ENCODE measurements at regions not wholly inside any gene's neighbourhood (a gene's known extent, or its start where the extent isn't known, plus 50 kb on each side); places are given as distances from the start of the nearest gene placed in this dataset.

DNA sequence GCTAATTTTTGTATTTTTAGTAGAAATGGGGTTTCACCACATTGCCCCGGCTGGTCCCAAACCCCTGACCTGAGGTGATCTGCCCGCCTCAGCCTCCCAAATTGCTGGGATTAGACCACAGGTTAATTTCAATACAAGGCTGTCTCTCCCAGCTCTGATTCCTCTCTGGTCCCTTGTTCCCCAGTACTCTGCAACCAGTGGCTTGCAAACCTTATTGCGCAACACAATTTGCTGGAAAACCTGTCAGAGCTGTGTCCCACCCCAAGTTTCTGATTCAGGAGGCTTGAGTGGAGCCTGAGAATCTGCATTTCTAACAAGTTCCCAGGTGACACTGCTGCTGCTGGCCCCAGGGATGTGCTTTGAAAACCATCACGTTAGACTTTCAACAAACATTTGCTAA, 96.2 kb upstream of the SRSF6 start:
- 86% methylated on average over 4 of the region's 4 CpGs for WGBS (ENCODE audit: low lambda C conversion rate, missing lambda C conversion rate)
- no peaks in the 10 kb centered on the region for H3K9me2 ChIP-seq (replicated peaks; ENCODE audit: insufficient read depth)
- H3K27ac ChIP-seq, result no peak overlapping the region
- H3K79me2 ChIP-seq, result no peaks in the 10 kb centered on the region
- TF ChIP-seq EZH2 (IDR thresholded peaks at IDR 0.05; ENCODE audit: borderline replicate concordance) (no peak), EZH2phosphoT487 (IDR thresholded peaks at IDR 0.05; ENCODE audit: low read depth, severe bottlenecking, unreplicated experiment) (no peak), CTCF (IDR thresholded peaks at IDR 0.05; ENCODE audit: poor library complexity) (no peak)
- no peak overlapping the region for H3K4me2 ChIP-seq
- no peaks in the 10 kb centered on the region for H3K36me3 ChIP-seq (replicated peaks; ENCODE audit: insufficient read depth, low read depth)
- no peaks in the 10 kb centered on the region for H3K4me1 ChIP-seq (ENCODE audit: insufficient read depth)
- DNase-seq (ENCODE audit: low spot score), result no peak
- no peak overlapping the region for H2AFZ ChIP-seq
- H3K27me3 ChIP-seq, result peaks cover 5% of the 10 kb centered on the region
- H3K4me3 ChIP-seq, result no peak overlapping the region
- no peaks in the 10 kb centered on the region for H3K9me3 ChIP-seq (ENCODE audit: low read depth)
- H4K20me1 ChIP-seq (ENCODE audit: insufficient read depth, poor library complexity, severe bottlenecking), result no peaks in the 10 kb centered on the region

GRCh38 chr20:43360016-43360415, 97.7 kb upstream of the SRSF6 start:
- WGBS (ENCODE audit: low lambda C conversion rate, missing lambda C conversion rate), result 85% methylated on average over 8 of the region's 8 CpGs
- H3K4me3 ChIP-seq, result no peak overlapping the region
- no peak overlapping the region for H2AFZ ChIP-seq
- no peak for DNase-seq (ENCODE audit: low spot score)
- no peaks in the 10 kb centered on the region for H3K4me1 ChIP-seq (ENCODE audit: insufficient read depth)
- TF ChIP-seq CTCF (IDR thresholded peaks at IDR 0.05; ENCODE audit: poor library complexity) (no peak), EZH2phosphoT487 (IDR thresholded peaks at IDR 0.05; ENCODE audit: low read depth, severe bottlenecking, unreplicated experiment) (no peak), EZH2 (IDR thresholded peaks at IDR 0.05; ENCODE audit: borderline replicate concordance) (no peak)
- H3K9me3 ChIP-seq (ENCODE audit: low read depth), result no peaks in the 10 kb centered on the region
- H4K20me1 ChIP-seq (ENCODE audit: insufficient read depth, poor library complexity, severe bottlenecking), result no peaks in the 10 kb centered on the region
- H3K9me2 ChIP-seq (replicated peaks; ENCODE audit: insufficient read depth), result no peaks in the 10 kb centered on the region
- no peaks in the 10 kb centered on the region for H3K27me3 ChIP-seq
- no peak overlapping the region for H3K4me2 ChIP-seq
- no peaks in the 10 kb centered on the region for H3K36me3 ChIP-seq (replicated peaks; ENCODE audit: insufficient read depth, low read depth)
- no peak overlapping the region for H3K27ac ChIP-seq
- no peaks in the 10 kb centered on the region for H3K79me2 ChIP-seq

GRCh38 chr20:43358811-43359210, 98.9 kb upstream of the SRSF6 start:
- Histone ChIP-seq H3K9me2 (replicated peaks; ENCODE audit: insufficient read depth) (no peaks in the 10 kb centered on the region), H3K4me2 (no peak overlapping the region), H3K27me3 (no peaks in the 10 kb centered on the region), H3K36me3 (replicated peaks; ENCODE audit: insufficient read depth, low read depth) (no peaks in the 10 kb centered on the region), H3K27ac (no peak overlapping the region), H4K20me1 (ENCODE audit: insufficient read depth, poor library complexity, severe bottlenecking) (no peaks in the 10 kb centered on the region), H3K79me2 (no peaks in the 10 kb centered on the region), H2AFZ (no peak overlapping the region), H3K4me1 (ENCODE audit: insufficient read depth) (no peaks in the 10 kb centered on the region), H3K9me3 (ENCODE audit: low read depth) (no peaks in the 10 kb centered on the region), H3K4me3 (no peak overlapping the region)
- TF ChIP-seq CTCF (IDR thresholded peaks at IDR 0.05; ENCODE audit: poor library complexity), result no peak
- no peak for TF ChIP-seq EZH2 (IDR thresholded peaks at IDR 0.05; ENCODE audit: borderline replicate concordance)
- no peak for TF ChIP-seq EZH2phosphoT487 (IDR thresholded peaks at IDR 0.05; ENCODE audit: low read depth, severe bottlenecking, unreplicated experiment)
- DNase-seq (ENCODE audit: low spot score), result no peak
- WGBS (ENCODE audit: low lambda C conversion rate, missing lambda C conversion rate), result 94% methylated on average over 2 of the region's 2 CpGs

GRCh38 chr20:43357352-43357751, 100.3 kb upstream of the SRSF6 start:
- no peaks in the 10 kb centered on the region for H3K36me3 ChIP-seq (replicated peaks; ENCODE audit: insufficient read depth, low read depth)
- H3K4me3 ChIP-seq, result no peak overlapping the region
- no peaks in the 10 kb centered on the region for H3K27me3 ChIP-seq
- no peak for DNase-seq (ENCODE audit: low spot score)
- H3K4me1 ChIP-seq (ENCODE audit: insufficient read depth), result no peaks in the 10 kb centered on the region
- H3K9me2 ChIP-seq (replicated peaks; ENCODE audit: insufficient read depth), result no peaks in the 10 kb centered on the region
- no peak overlapping the region for H3K27ac ChIP-seq
- 92% methylated on average over 6 of the region's 6 CpGs for WGBS (ENCODE audit: low lambda C conversion rate, missing lambda C conversion rate)
- no peak overlapping the region for H3K4me2 ChIP-seq
- H4K20me1 ChIP-seq (ENCODE audit: insufficient read depth, poor library complexity, severe bottlenecking), result no peaks in the 10 kb centered on the region
- H3K79me2 ChIP-seq, result no peaks in the 10 kb centered on the region
- H3K9me3 ChIP-seq (ENCODE audit: low read depth), result no peaks in the 10 kb centered on the region
- H2AFZ ChIP-seq, result no peak overlapping the region
- TF ChIP-seq EZH2 (IDR thresholded peaks at IDR 0.05; ENCODE audit: borderline replicate concordance) (no peak), CTCF (IDR thresholded peaks at IDR 0.05; ENCODE audit: poor library complexity) (no peak), EZH2phosphoT487 (IDR thresholded peaks at IDR 0.05; ENCODE audit: low read depth, severe bottlenecking, unreplicated experiment) (no peak)

Measured in hepatocyte (in vitro differentiated cells).